Left kidney (tissue), 1 donor: ENCODE measurements at regions not wholly inside any gene's neighbourhood (a gene's known extent, or its start where the extent isn't known, plus 50 kb on each side); places are given as distances from the start of the nearest gene placed in this dataset.
"Not testable (repeated sequence)": the region's sequence is repeated elsewhere in the genome, so short reads cannot be mapped to it uniquely, and the experiment has no call there.

Source experiments
- DNase-seq: peaks from one replicate; pipeline ENCODE4 v3.0.0-alpha.2; 2013

GRCh38 chr5:82603033-82603987 lies 325.2 kb upstream of the RPS23 start:
- DNase-seq, result no peak

- DNase-seq, result no peak
Observed at GRCh38 chr5:82601861-82602260, 323.7 kb upstream of the RPS23 start.

GRCh38 chr5:82601077-82601476 lies 322.9 kb upstream of the RPS23 start:
- no peak for DNase-seq

- no peak for DNase-seq
Observed at GRCh38 chr5:82599692-82600091, 321.5 kb upstream of the RPS23 start.

- no peak for DNase-seq
Observed at GRCh38 chr5:82599030-82599429, 320.9 kb upstream of the RPS23 start.

GRCh38 chr5:82597437-82597836 lies 319.3 kb upstream of the RPS23 start:
- no peak for DNase-seq

GRCh38 chr5:82596451-82596850 lies 318.3 kb upstream of the RPS23 start:
- DNase-seq, result no peak

- DNase-seq, result no peak
Observed at GRCh38 chr5:82595113-82595512, 317.0 kb upstream of the RPS23 start.

GRCh38 chr5:82594097-82594496 lies 315.9 kb upstream of the RPS23 start:
- no peak for DNase-seq

- DNase-seq, result no peak
Observed at GRCh38 chr5:82593481-82593880, 315.3 kb upstream of the RPS23 start.

GRCh38 chr5:82591021-82591515 lies 312.9 kb upstream of the RPS23 start:
- DNase-seq, result no peak

- no peak for DNase-seq
Observed at GRCh38 chr5:82590112-82590511, 312.0 kb upstream of the RPS23 start.

GRCh38 chr5:82586661-82587310 lies 308.6 kb upstream of the RPS23 start:
- no peak for DNase-seq

GRCh38 chr5:82586181-82586580 lies 308.0 kb upstream of the RPS23 start:
- DNase-seq, result peak; percentile 68

- no peak for DNase-seq
Observed at GRCh38 chr5:82584631-82585030, 306.5 kb upstream of the RPS23 start.

GRCh38 chr5:82583331-82583730 lies 305.2 kb upstream of the RPS23 start:
- DNase-seq, result not testable (repeated sequence)

GRCh38 chr5:82564963-82565362 lies 286.8 kb upstream of the RPS23 start:
- DNase-seq, result no peak

GRCh38 chr5:82563745-82564144 lies 285.6 kb upstream of the RPS23 start:
- no peak for DNase-seq

GRCh38 chr5:82562696-82563240 lies 284.6 kb upstream of the RPS23 start:
- no peak for DNase-seq

- no peak for DNase-seq
Observed at GRCh38 chr5:82561797-82562196, 283.6 kb upstream of the RPS23 start.

- DNase-seq, result no peak
Observed at GRCh38 chr5:82560969-82561368, 282.8 kb upstream of the RPS23 start.

GRCh38 chr5:82560561-82560960 lies 282.4 kb upstream of the RPS23 start:
- DNase-seq, result no peak

- DNase-seq, result no peak
Observed at GRCh38 chr5:82551840-82552385, 273.8 kb upstream of the RPS23 start.
